SH-SY5Y (cell line): ENCODE measurements at regions not wholly inside any gene's neighbourhood (a gene's known extent, or its start where the extent isn't known, plus 50 kb on each side); places are given as distances from the start of the nearest gene placed in this dataset.

ENCODE experiments used
- GATA2 ChIP-seq: IDR thresholded peaks from 2 replicates; pipeline ENCODE4 v1.6.1; 2011; ENCODE audit warnings: mild to moderate bottlenecking, low read depth, low read length
- GATA3 ChIP-seq: IDR thresholded peaks from 2 replicates; pipeline ENCODE4 v1.6.1; 2011; ENCODE audit warnings: low read depth, mild to moderate bottlenecking, low read length, moderate library complexity

DNA sequence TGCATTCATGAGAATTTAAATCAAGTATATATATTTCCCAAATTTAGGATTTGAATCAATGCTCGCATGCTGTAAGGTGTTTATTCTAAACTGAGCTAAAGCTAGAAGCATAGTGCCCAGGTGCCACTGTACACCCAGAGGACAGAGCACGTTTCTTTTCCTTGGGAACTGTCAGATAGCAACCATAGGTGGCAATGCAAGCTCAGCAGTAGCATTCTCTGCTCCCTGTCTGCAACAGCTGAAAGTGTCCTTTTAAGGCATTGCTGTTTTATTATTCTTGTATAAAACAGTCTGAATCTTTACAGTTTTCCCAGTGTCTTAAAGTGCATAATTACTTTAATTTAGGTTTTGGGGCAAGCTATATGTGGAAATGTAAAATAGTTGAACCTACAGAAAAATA lies 443.4 kb upstream of the MMS22L start:
- TF ChIP-seq GATA3 (no peak), GATA2 (no peak)
